ENCODE measurements at regions not wholly inside any gene's neighbourhood (a gene's known extent, or its start where the extent isn't known, plus 50 kb on each side); places are given as distances from the start of the nearest gene placed in this dataset.

- TF ChIP-seq CTCF (IDR thresholded peaks at IDR 0.05) = no peak
- no peak for TF ChIP-seq EZH2 (IDR thresholded peaks at IDR 0.05; ENCODE audit: borderline replicate concordance, insufficient read depth, low read depth, low read length, poor library complexity, severe bottlenecking)
- H3K27ac ChIP-seq (ENCODE audit: low read length in 2 of 2) = no peak overlapping the region
- no peaks in the 10 kb centered on the region for H3K79me2 ChIP-seq (ENCODE audit: control insufficient read depth, insufficient read depth, low read length)
- H3K9me3 Mint-ChIP-seq (ENCODE audit: insufficient read depth) = no peaks in the 10 kb centered on the region
- H4K20me1 ChIP-seq (ENCODE audit: control insufficient read depth, insufficient read depth, low read length, poor library complexity, severe bottlenecking) = no peaks in the 10 kb centered on the region
- no peak overlapping the region for H3K27ac Mint-ChIP-seq
- no peak overlapping the region for H2AFZ ChIP-seq (ENCODE audit: insufficient read depth, low read depth, low read length, poor library complexity, severe bottlenecking)
- peaks cover 0 to 9% (median 0%) of the 10 kb centered on the region in 3 donors for H3K9me3 ChIP-seq (ENCODE audit: control extremely low read depth in 1 of 3, control insufficient read depth in 2 of 3, insufficient read depth in 1 of 3, low read length in 2 of 3)
- H3K4me3 Mint-ChIP-seq = no peak overlapping the region
- no peak overlapping the region for H3K9ac ChIP-seq (ENCODE audit: low read length)
- ChIA-PET POLR2A (no interaction called here), CTCF (no interaction called here)
- WGBS (ENCODE audit: insufficient coverage) = 66% methylated on average over 18 of the region's 18 CpGs
- H3K27me3 ChIP-seq (replicated peaks in 1 of 4; ENCODE audit: control extremely low read depth in 1 of 4, control insufficient read depth in 3 of 4, insufficient read depth in 4 of 4, low read length in 3 of 4) = peaks cover 0 to 4% (median 0%) of the 10 kb centered on the region in 4 experiments
- intact Hi-C loops (cut with micrococcal nuclease) = no loop called here
- ATAC-seq (ENCODE audit: low read depth) (no peak), DNase-seq (no peak)
- H3K4me2 ChIP-seq (replicated peaks; ENCODE audit: low read depth, low read length, poor library complexity, severe bottlenecking) = no peak overlapping the region
- H3K27me3 Mint-ChIP-seq = peaks cover 12% of the 10 kb centered on the region
- H3K36me3 ChIP-seq (replicated peaks in 1 of 2; ENCODE audit: control extremely low read depth in 1 of 2, control insufficient read depth in 1 of 2, extremely low read depth in 1 of 2, insufficient read depth in 2 of 2, low read length in 1 of 2) = no peaks in the 10 kb centered on the region
- no peaks in the 10 kb centered on the region for H3K4me1 ChIP-seq (ENCODE audit: control insufficient read depth in 2 of 2, insufficient read depth in 2 of 2, low read length in 2 of 2)
- H3K4me1 Mint-ChIP-seq = no peaks in the 10 kb centered on the region
- H3K4me3 ChIP-seq (ENCODE audit: control extremely low read depth in 1 of 5, extremely low read depth in 1 of 5, insufficient read depth in 1 of 5, low read depth in 2 of 5, low read length in 4 of 5) = no peak overlapping the region
These were observed 1475.4 kb downstream of the BRD1 start for GRCh38 chr22:48352086-48352911.

- TF ChIP-seq CTCF (IDR thresholded peaks at IDR 0.05) (no peak), EZH2 (IDR thresholded peaks at IDR 0.05; ENCODE audit: borderline replicate concordance, insufficient read depth, low read depth, low read length, poor library complexity, severe bottlenecking) (no peak)
- Mint-ChIP-seq H3K4me3 (no peak overlapping the region), H3K9me3 (ENCODE audit: insufficient read depth) (no peaks in the 10 kb centered on the region), H3K4me1 (no peaks in the 10 kb centered on the region), H3K27ac (no peak overlapping the region), H3K27me3 (peaks cover 9% of the 10 kb centered on the region)
- no peak overlapping the region for H3K9ac ChIP-seq (ENCODE audit: low read length)
- no peaks in the 10 kb centered on the region for H3K79me2 ChIP-seq (ENCODE audit: control insufficient read depth, insufficient read depth, low read length)
- H2AFZ ChIP-seq (ENCODE audit: insufficient read depth, low read depth, low read length, poor library complexity, severe bottlenecking) = no peak overlapping the region
- no peaks in the 10 kb centered on the region for H3K4me1 ChIP-seq (ENCODE audit: control insufficient read depth in 2 of 2, insufficient read depth in 2 of 2, low read length in 2 of 2)
- ATAC-seq (ENCODE audit: low read depth) (no peak), DNase-seq (no peak)
- ChIA-PET POLR2A (no interaction called here), CTCF (no interaction called here)
- intact Hi-C loops (cut with micrococcal nuclease) = no loop called here
- H3K27me3 ChIP-seq (replicated peaks in 1 of 4; ENCODE audit: control extremely low read depth in 1 of 4, control insufficient read depth in 3 of 4, insufficient read depth in 4 of 4, low read length in 3 of 4) = peaks cover 0 to 4% (median 0%) of the 10 kb centered on the region in 4 experiments
- WGBS (ENCODE audit: insufficient coverage) = 79% methylated on average over 13 of the region's 13 CpGs
- no peak overlapping the region for H3K4me2 ChIP-seq (replicated peaks; ENCODE audit: low read depth, low read length, poor library complexity, severe bottlenecking)
- H3K4me3 ChIP-seq (ENCODE audit: control extremely low read depth in 1 of 5, extremely low read depth in 1 of 5, insufficient read depth in 1 of 5, low read depth in 2 of 5, low read length in 4 of 5) = no peak overlapping the region
- no peaks in the 10 kb centered on the region for H3K36me3 ChIP-seq (replicated peaks in 1 of 2; ENCODE audit: control extremely low read depth in 1 of 2, control insufficient read depth in 1 of 2, extremely low read depth in 1 of 2, insufficient read depth in 2 of 2, low read length in 1 of 2)
- H3K27ac ChIP-seq (ENCODE audit: low read length in 2 of 2) = no peak overlapping the region
- H3K9me3 ChIP-seq (ENCODE audit: control extremely low read depth in 1 of 3, control insufficient read depth in 2 of 3, insufficient read depth in 1 of 3, low read length in 2 of 3) = peaks cover 0 to 9% (median 0%) of the 10 kb centered on the region in 3 donors
- no peaks in the 10 kb centered on the region for H4K20me1 ChIP-seq (ENCODE audit: control insufficient read depth, insufficient read depth, low read length, poor library complexity, severe bottlenecking)
These were observed 1476.1 kb downstream of the BRD1 start for GRCh38 chr22:48351376-48352085.
